HCT116 (cell line): ENCODE measurements at regions not wholly inside any gene's neighbourhood (a gene's known extent, or its start where the extent isn't known, plus 50 kb on each side); places are given as distances from the start of the nearest gene placed in this dataset.

Experiments used
- ATAC-seq: fragments of 200-7000 bp; cut with Tn5 transposase; 2 replicates; pipeline ENCODE4 v1.9.1; 2020; ENCODE audit warnings: mild to moderate bottlenecking, moderate library complexity
- BruUV-seq: library from RNA; stranded (reverse); fragments of 400-500 nt; replicated peaks from 2 replicates; lab custom pipeline; 2021; lab: Mats Ljungman, UMichigan
- CTCF ChIA-PET: fragments of 300-600 bp; sonication (Branson Sonifier 250); formaldehyde crosslinking; loops from one replicate; lab custom pipeline; 2021; ENCODE audit warnings: antibody characterized with exemption; lab: Charles Lee
- POLR2A ChIA-PET: fragments of 300-600, 350-600 bp; sonication (Branson Sonifier 250); formaldehyde crosslinking; loops from one replicate; lab custom pipeline; 2021; ENCODE audit warnings: antibody characterized with exemption; lab: Charles Lee
- RAD21 ChIA-PET, 2 experiments: fragments of 300-600 bp; sonication (Branson Sonifier 250); formaldehyde crosslinking; loops; one replicate each; lab custom pipeline; 2023; ENCODE audit warnings: low total read pairs in 2 of 2; ENCODE audit not compliant: uncharacterized antibody in 2 of 2, unreplicated experiment in 2 of 2, low non-redundant PET in 1 of 2; lab: Charles Lee
- DNase-seq: peaks from one replicate; pipeline ENCODE4 v3.0.0-alpha.2; 2010; ENCODE audit warnings: low read depth, low spot score
- H2AFZ ChIP-seq: fragments of 200-600 bp; shearing (Covaris generic), sonication (generic); 2 replicates; pipeline ENCODE4 v1.6.1; 2017; ENCODE audit warnings: low read depth, mixed run types, mixed read lengths, antibody characterized with exemption, low read length; ENCODE audit not compliant: poor library complexity, severe bottlenecking
- H3K27ac ChIP-seq: 2 replicates; pipeline ENCODE4 v1.5.1; 2012; ENCODE audit warnings: low read depth, low read length
- H3K27me3 ChIP-seq: fragments of 200-600 bp; sonication (generic); 2 replicates; pipeline ENCODE4 v1.6.1; 2016; ENCODE audit warnings: mixed run types, low read length, mixed read lengths; ENCODE audit not compliant: insufficient read depth
- H3K36me3 ChIP-seq, 2 experiments: fragments of 200-500 bp in 1 of 2; fragments of 200-600 bp in 1 of 2; sonication (Bioruptor generic) in 1 of 2; sonication (generic) in 1 of 2; 2 replicates each; pipeline versions ENCODE4 v1.5.1 to v1.6.1; 2014 to 2016; ENCODE audit warnings: low read length in 2 of 2, inconsistent platforms in 1 of 2, mixed read lengths in 1 of 2, mixed run types in 1 of 2; ENCODE audit not compliant: insufficient read depth in 2 of 2, control insufficient read depth in 1 of 2
- H3K4me1 ChIP-seq, 2 experiments: fragments of 200-600 bp in 1 of 2; sonication (generic) in 1 of 2; 2 replicates each; pipeline versions ENCODE4 v1.5.1 to v1.6.1; 2012 to 2017; ENCODE audit warnings: low read length in 2 of 2, inconsistent platforms in 1 of 2, mild to moderate bottlenecking in 1 of 2, mixed read lengths in 1 of 2, mixed run types in 1 of 2, moderate library complexity in 1 of 2; ENCODE audit not compliant: insufficient read depth in 2 of 2, control insufficient read depth in 1 of 2
- H3K4me2 ChIP-seq: fragments of 200-600 bp; sonication (generic); 2 replicates; pipeline ENCODE4 v1.6.1; 2017; ENCODE audit warnings: mixed run types, low read length, mixed read lengths
- H3K4me3 ChIP-seq, 2 experiments: fragments of 200-600 bp in 1 of 2; sonication (generic) in 1 of 2; replicated peaks in 1 of 2; 2 replicates each; pipeline ENCODE4 v1.5.1; 2011 to 2016; ENCODE audit warnings: low read length in 2 of 2, control low read depth in 1 of 2, low read depth in 1 of 2, mild to moderate bottlenecking in 1 of 2, mixed read lengths in 1 of 2, mixed run types in 1 of 2
- H3K79me2 ChIP-seq: fragments of 200-600 bp; sonication (generic); 2 replicates; pipeline ENCODE4 v1.6.1; 2017; ENCODE audit warnings: mild to moderate bottlenecking, mixed run types, low read length, moderate library complexity, mixed read lengths; ENCODE audit not compliant: insufficient read depth
- H3K9ac ChIP-seq: fragments of 200-600 bp; sonication (generic); 2 replicates; pipeline ENCODE4 v1.6.1; 2016; ENCODE audit warnings: low read length, mixed read lengths
- H3K9me2 ChIP-seq: fragments of 200-600 bp; sonication (generic), shearing (Covaris generic); 2 replicates; pipeline ENCODE4 v1.6.1; 2017; ENCODE audit warnings: mixed run types, mild to moderate bottlenecking, moderate library complexity; ENCODE audit not compliant: insufficient read depth
- H3K9me3 ChIP-seq, 2 experiments: fragments of 200-500 bp in 1 of 2; fragments of 200-600 bp in 1 of 2; sonication (Bioruptor generic) in 1 of 2; sonication (generic) in 1 of 2; 2 replicates each; pipeline ENCODE4 v1.6.1; 2014 to 2017; ENCODE audit warnings: low read length in 2 of 2, mixed read lengths in 2 of 2, inconsistent platforms in 1 of 2, low read depth in 1 of 2, mild to moderate bottlenecking in 1 of 2, mixed run types in 1 of 2, moderate library complexity in 1 of 2; ENCODE audit not compliant: control insufficient read depth in 1 of 2, insufficient read depth in 1 of 2
- H4K20me1 ChIP-seq: fragments of 200-600 bp; sonication (generic), shearing (Covaris generic); 2 replicates; pipeline ENCODE4 v1.6.1; 2017; ENCODE audit warnings: mixed run types, mild to moderate bottlenecking, moderate library complexity; ENCODE audit not compliant: insufficient read depth
- EGR1 ChIP-seq: IDR thresholded peaks from 2 replicates; pipeline ENCODE4 v1.6.1; 2012; ENCODE audit warnings: low read depth
- FOSL1 ChIP-seq: IDR thresholded peaks from 2 replicates; pipeline ENCODE4 v1.6.1; 2012; ENCODE audit warnings: low read depth
- JUND ChIP-seq: IDR thresholded peaks from 2 replicates; pipeline ENCODE4 v1.6.1; 2012
- POLR2A ChIP-seq: IDR thresholded peaks from 2 replicates; pipeline ENCODE4 v1.7.0; 2011; ENCODE audit warnings: borderline replicate concordance; ENCODE audit not compliant: insufficient read depth, insufficient read length; ENCODE audit errors: extremely low read depth
- POLR2AphosphoS5 ChIP-seq: IDR thresholded peaks from 2 replicates; pipeline ENCODE4 v1.6.1; 2011; ENCODE audit warnings: mild to moderate bottlenecking, low read depth, low read length, moderate library complexity
- SIN3A ChIP-seq: IDR thresholded peaks from 2 replicates; pipeline ENCODE4 v1.6.1; 2012; ENCODE audit warnings: low read depth
- SP1 ChIP-seq: IDR thresholded peaks from 2 replicates; pipeline ENCODE4 v1.6.1; 2012; ENCODE audit warnings: low read depth
- YY1 ChIP-seq: IDR thresholded peaks from 2 replicates; pipeline ENCODE4 v1.6.1; 2011; ENCODE audit warnings: low read length, low read depth, moderate library complexity, mild to moderate bottlenecking; ENCODE audit not compliant: insufficient replicate concordance; ENCODE audit errors: extremely low read depth
- ZNF274 ChIP-seq: fragments of 200-500 bp; sonication (Bioruptor generic); IDR thresholded peaks from 2 replicates; pipeline ENCODE4 v1.6.1; 2014; ENCODE audit warnings: mild to moderate bottlenecking, low read depth, low read length, inconsistent platforms
- intact Hi-C: fragments of 100-400 bp; cut with micrococcal nuclease; formaldehyde crosslinking; loops from 2 replicates; pipeline ENCODE4 v1.10.0; 2022

DNA sequence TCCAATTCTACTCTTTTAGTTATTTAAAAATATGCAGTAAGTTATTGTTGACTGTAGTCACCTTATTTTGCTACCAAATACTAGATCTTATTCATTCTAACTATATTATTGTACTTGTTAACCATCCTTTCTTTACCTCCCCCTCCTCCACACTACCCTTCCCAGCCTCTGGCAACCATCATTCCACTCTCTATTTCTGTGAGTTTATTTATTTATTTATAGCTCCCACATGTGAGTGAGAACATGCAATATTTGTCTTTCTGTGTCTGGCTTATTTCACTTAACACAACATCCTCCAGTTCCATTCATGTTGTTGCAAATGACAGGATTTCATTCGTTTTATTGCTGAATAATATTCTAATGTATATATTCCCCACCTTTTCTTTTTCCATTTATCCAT, 115.8 kb downstream of the TSEN15 start (continued):
- no peak for TF ChIP-seq FOSL1
- TF ChIP-seq ZNF274, result no peak
- TF ChIP-seq POLR2AphosphoS5, result no peak
- no peak for TF ChIP-seq EGR1
- no peak for TF ChIP-seq JUND
- TF ChIP-seq, all 23 proteins: peak for 0

DNA sequence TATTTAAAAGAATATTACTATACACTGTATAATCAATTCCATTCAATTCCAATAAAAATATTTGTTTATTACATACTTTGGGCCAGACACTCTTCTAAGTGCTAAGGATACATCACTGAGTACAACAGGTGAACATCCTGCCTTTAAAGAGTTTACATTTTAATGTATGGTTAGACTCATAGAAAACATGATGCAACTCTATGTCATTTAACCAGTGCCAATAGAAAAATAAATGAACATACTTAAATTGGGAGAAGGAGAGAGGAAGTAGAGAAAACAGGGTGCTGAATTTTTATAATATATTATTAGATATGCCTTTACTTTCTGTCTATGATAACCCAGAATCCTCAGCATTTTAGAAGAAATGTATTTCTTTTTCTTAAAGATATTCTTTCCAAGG, 119.2 kb downstream of the TSEN15 start:
- ChIA-PET RAD21 (no interaction called here), CTCF (no interaction called here), POLR2A (no interaction called here)
- ATAC-seq (no peak), DNase-seq (no peak)
- Histone ChIP-seq H3K9me2 (no peaks in the 10 kb centered on the region), H3K36me3 (no peaks in the 10 kb centered on the region), H3K79me2 (no peaks in the 10 kb centered on the region), H3K4me3 (no peak overlapping the region), H3K4me2 (no peak overlapping the region), H4K20me1 (no peaks in the 10 kb centered on the region), H2AFZ (no peak overlapping the region), H3K27me3 (no peaks in the 10 kb centered on the region), H3K9me3 (no peaks in the 10 kb centered on the region), H3K9ac (no peak overlapping the region), H3K27ac (no peak overlapping the region), H3K4me1 (no peaks in the 10 kb centered on the region)
- intact Hi-C loops, result no loop called here
- no TSS peak for BruUV-seq
- TF ChIP-seq YY1 (no peak), SIN3A (no peak), POLR2A (no peak)

DNA sequence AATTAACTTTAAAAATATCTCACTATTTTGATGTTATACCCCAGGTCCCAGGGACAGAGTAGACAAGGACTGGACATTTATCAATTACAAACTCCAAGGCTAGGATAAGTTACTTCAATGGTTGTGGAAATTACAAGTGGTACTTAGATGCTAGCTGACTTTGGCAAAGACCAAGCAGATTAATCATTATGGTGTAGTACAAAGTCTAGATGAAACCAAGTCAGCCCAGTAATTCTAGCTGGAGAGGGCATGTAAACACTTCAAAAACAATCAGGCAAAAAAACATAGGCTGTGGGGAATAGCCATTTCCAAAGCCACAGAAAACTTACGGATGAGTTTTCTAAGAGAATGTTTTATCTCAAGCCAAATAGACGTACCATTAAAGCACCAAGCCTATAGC, 124.5 kb downstream of the TSEN15 start:
- Histone ChIP-seq H3K9me2 (no peaks in the 10 kb centered on the region), H3K4me1 (no peaks in the 10 kb centered on the region), H3K36me3 (no peaks in the 10 kb centered on the region), H3K27me3 (no peaks in the 10 kb centered on the region), H3K9me3 (no peaks in the 10 kb centered on the region), H3K4me2 (no peak overlapping the region), H2AFZ (no peak overlapping the region), H4K20me1 (no peaks in the 10 kb centered on the region), H3K79me2 (no peaks in the 10 kb centered on the region), H3K27ac (no peak overlapping the region), H3K9ac (no peak overlapping the region), H3K4me3 (no peak overlapping the region)
- TF ChIP-seq SP1, result no peak
- ATAC-seq (no peak), DNase-seq (no peak)
- ChIA-PET CTCF (no interaction called here), RAD21 (no interaction called here), POLR2A (no interaction called here)
- intact Hi-C loops, result no loop called here
- BruUV-seq, result no TSS peak
